CD4-positive, alpha-beta T cell (primary cell): ENCODE measurements at regions not wholly inside any gene's neighbourhood (a gene's known extent, or its start where the extent isn't known, plus 50 kb on each side); places are given as distances from the start of the nearest gene placed in this dataset.

Experiments used
- ATAC-seq: fragments of 200-7000 bp; cut with Tn5 transposase; one replicate; pipeline ENCODE4 v1.10.0; 2022; ENCODE audit warnings: mild to moderate bottlenecking; ENCODE audit not compliant: poor library complexity
- CTCF ChIA-PET: fragments of 350-600 bp; sonication (Branson Sonifier 250); formaldehyde crosslinking; loops from one replicate; lab custom pipeline; 2021; ENCODE audit warnings: antibody characterized with exemption, inconsistent platforms; lab: Charles Lee
- POLR2A ChIA-PET: fragments of 350-600 bp; sonication (Branson Sonifier 250); formaldehyde crosslinking; loops from one replicate; lab custom pipeline; 2021; ENCODE audit warnings: antibody characterized with exemption, inconsistent platforms; lab: Charles Lee
- DNase-seq, 14 experiments: peaks; one replicate each; pipeline ENCODE4 v3.0.0-alpha.2; 2013 to 2020; ENCODE audit warnings: mixed read lengths in 2 of 14
- H3K27ac ChIP-seq, 2 donors: one replicate each; pipeline versions ENCODE4 v1.5.1 to v1.7.0; 2013; ENCODE audit warnings: low read length in 2 of 2, low read depth in 1 of 2, mild to moderate bottlenecking in 1 of 2
- H3K27me3 ChIP-seq, 2 experiments: 1 replicate in 1 of 2; 2 replicates in 1 of 2; pipeline versions ENCODE4 v1.6.1 to v1.7.0; 2013; ENCODE audit warnings: low read length in 2 of 2, control low read depth in 1 of 2, mild to moderate bottlenecking in 1 of 2, moderate library complexity in 1 of 2; ENCODE audit not compliant: insufficient read depth in 2 of 2, control insufficient read depth in 1 of 2
- H3K36me3 ChIP-seq: one replicate; pipeline ENCODE4 v1.6.1; 2013; ENCODE audit warnings: low read length, control low read depth; ENCODE audit not compliant: insufficient read depth
- H3K4me1 ChIP-seq: one replicate; pipeline ENCODE4 v1.6.1; 2013; ENCODE audit warnings: low read length, control low read depth; ENCODE audit not compliant: insufficient read depth
- H3K4me3 ChIP-seq: one replicate; pipeline ENCODE4 v1.5.1; 2013; ENCODE audit warnings: mild to moderate bottlenecking, low read length, moderate library complexity
- H3K9me3 ChIP-seq, 2 experiments: 1 replicate in 1 of 2; 2 replicates in 1 of 2; pipeline versions ENCODE4 v1.6.1 to v1.7.0; 2013; ENCODE audit warnings: low read length in 2 of 2, mild to moderate bottlenecking in 2 of 2, control low read depth in 1 of 2, moderate library complexity in 1 of 2; ENCODE audit not compliant: control insufficient read depth in 1 of 2, insufficient read depth in 1 of 2
- H3K27ac Mint-ChIP-seq: one replicate; pipeline ENCODE4 v1.8.0; 2020; ENCODE audit warnings: mixed read lengths
- H3K27me3 Mint-ChIP-seq: one replicate; pipeline ENCODE4 v1.8.0; 2021; ENCODE audit warnings: mixed read lengths
- H3K36me3 Mint-ChIP-seq: one replicate; pipeline ENCODE4 v1.8.0; 2021; ENCODE audit warnings: low read depth, mixed read lengths
- H3K4me1 Mint-ChIP-seq: one replicate; pipeline ENCODE4 v1.8.0; 2021; ENCODE audit warnings: low read depth, mixed read lengths
- H3K4me3 Mint-ChIP-seq: one replicate; pipeline ENCODE4 v1.8.0; 2020; ENCODE audit warnings: mild to moderate bottlenecking, mixed read lengths
- H3K9me3 Mint-ChIP-seq: one replicate; pipeline ENCODE4 v1.8.0; 2020; ENCODE audit warnings: mixed read lengths
- intact Hi-C, 2 experiments: fragments of 100-400 bp; cut with DNase I in 1 of 2; cut with micrococcal nuclease in 1 of 2; formaldehyde crosslinking; loops; one replicate each; pipeline versions ENCODE4 v1.15.1 to v1.9.0; 2023 to 2025; cut with DNase I, micrococcal nuclease
- TF ChIP-seq, protein P1 (sequence below): fragments of 200-600 bp; IDR thresholded peaks from one replicate; pipeline ENCODE4 v1.8.0; 2022; ENCODE audit warnings: antibody characterized with exemption, mild to moderate bottlenecking

DNA sequence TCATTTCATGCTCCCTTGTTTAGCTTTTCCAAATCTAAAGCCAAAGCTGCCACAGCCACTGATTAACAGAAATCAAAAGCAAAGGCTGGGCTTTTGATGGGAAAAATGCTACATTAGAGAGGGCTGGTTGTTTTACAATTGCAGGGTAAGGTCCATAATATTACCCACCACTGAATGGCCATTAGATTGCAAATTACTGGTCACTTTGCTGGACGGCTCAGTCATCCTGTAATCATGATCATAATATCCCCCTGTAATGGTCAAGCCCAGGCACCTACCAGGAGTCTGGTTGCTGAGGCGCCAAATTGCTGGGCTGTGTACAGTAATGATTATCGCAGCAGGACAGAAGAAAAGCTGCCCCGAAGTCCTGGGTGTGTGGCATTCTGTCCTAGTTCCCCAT lies 286.5 kb downstream of the ZSWIM6 start:
- no peak overlapping the region for H3K27ac ChIP-seq
- H3K27me3 Mint-ChIP-seq = peaks cover 29% of the 10 kb centered on the region
- no peak overlapping the region for H3K4me3 Mint-ChIP-seq
- TF ChIP-seq, protein P1, sequence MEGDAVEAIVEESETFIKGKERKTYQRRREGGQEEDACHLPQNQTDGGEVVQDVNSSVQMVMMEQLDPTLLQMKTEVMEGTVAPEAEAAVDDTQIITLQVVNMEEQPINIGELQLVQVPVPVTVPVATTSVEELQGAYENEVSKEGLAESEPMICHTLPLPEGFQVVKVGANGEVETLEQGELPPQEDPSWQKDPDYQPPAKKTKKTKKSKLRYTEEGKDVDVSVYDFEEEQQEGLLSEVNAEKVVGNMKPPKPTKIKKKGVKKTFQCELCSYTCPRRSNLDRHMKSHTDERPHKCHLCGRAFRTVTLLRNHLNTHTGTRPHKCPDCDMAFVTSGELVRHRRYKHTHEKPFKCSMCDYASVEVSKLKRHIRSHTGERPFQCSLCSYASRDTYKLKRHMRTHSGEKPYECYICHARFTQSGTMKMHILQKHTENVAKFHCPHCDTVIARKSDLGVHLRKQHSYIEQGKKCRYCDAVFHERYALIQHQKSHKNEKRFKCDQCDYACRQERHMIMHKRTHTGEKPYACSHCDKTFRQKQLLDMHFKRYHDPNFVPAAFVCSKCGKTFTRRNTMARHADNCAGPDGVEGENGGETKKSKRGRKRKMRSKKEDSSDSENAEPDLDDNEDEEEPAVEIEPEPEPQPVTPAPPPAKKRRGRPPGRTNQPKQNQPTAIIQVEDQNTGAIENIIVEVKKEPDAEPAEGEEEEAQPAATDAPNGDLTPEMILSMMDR = no peak
- ATAC-seq (no peak), DNase-seq (no peak)
- intact Hi-C loops = no loop called here
- H3K27ac Mint-ChIP-seq = no peak overlapping the region
- no peaks in the 10 kb centered on the region for H3K4me1 Mint-ChIP-seq
- H3K27me3 ChIP-seq = peaks cover 6 to 7% of the 10 kb centered on the region in 2 experiments
- H3K4me1 ChIP-seq = no peaks in the 10 kb centered on the region
- H3K9me3 Mint-ChIP-seq = no peaks in the 10 kb centered on the region
- ChIA-PET POLR2A (no interaction called here), CTCF (no interaction called here)
- no peaks in the 10 kb centered on the region for H3K9me3 ChIP-seq
- H3K36me3 ChIP-seq = no peaks in the 10 kb centered on the region
- H3K36me3 Mint-ChIP-seq = no peaks in the 10 kb centered on the region
- H3K4me3 ChIP-seq = no peak overlapping the region

DNA sequence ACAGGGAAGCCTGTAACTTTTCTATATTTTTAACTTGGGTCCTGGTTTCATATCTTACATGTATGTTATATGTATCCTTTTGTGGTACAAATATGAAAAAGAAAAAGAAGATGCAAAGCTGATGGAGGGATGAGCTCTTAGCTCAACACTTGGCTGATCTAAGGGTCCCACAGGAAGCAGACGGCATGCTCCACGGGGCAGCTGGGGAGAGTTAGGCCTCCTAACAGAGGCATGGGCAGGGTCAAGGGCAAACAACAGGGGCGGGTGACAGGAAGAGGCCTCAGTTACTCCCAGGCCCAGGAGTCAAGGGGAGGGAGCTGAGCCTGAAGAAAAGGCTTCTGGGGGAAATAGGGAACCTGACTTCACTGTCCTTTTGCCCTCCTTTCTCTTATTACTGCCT lies 287.2 kb downstream of the ZSWIM6 start:
- TF ChIP-seq, protein P1 = no peak
- Mint-ChIP-seq H3K36me3 (no peaks in the 10 kb centered on the region), H3K4me3 (no peak overlapping the region), H3K27ac (no peak overlapping the region), H3K27me3 (peaks cover 36% of the 10 kb centered on the region), H3K9me3 (no peaks in the 10 kb centered on the region), H3K4me1 (no peaks in the 10 kb centered on the region)
- peaks cover 4 to 6% of the 10 kb centered on the region in 2 experiments for H3K27me3 ChIP-seq
- H3K9me3 ChIP-seq = no peaks in the 10 kb centered on the region
- ATAC-seq = no peak
- H3K4me3 ChIP-seq = no peak overlapping the region
- no peak overlapping the region for H3K27ac ChIP-seq
- ChIA-PET POLR2A (no interaction called here), CTCF (no interaction called here)
- intact Hi-C loops = no loop called here
- no peaks in the 10 kb centered on the region for H3K4me1 ChIP-seq
- no peaks in the 10 kb centered on the region for H3K36me3 ChIP-seq
- DNase-seq = no peak

DNA sequence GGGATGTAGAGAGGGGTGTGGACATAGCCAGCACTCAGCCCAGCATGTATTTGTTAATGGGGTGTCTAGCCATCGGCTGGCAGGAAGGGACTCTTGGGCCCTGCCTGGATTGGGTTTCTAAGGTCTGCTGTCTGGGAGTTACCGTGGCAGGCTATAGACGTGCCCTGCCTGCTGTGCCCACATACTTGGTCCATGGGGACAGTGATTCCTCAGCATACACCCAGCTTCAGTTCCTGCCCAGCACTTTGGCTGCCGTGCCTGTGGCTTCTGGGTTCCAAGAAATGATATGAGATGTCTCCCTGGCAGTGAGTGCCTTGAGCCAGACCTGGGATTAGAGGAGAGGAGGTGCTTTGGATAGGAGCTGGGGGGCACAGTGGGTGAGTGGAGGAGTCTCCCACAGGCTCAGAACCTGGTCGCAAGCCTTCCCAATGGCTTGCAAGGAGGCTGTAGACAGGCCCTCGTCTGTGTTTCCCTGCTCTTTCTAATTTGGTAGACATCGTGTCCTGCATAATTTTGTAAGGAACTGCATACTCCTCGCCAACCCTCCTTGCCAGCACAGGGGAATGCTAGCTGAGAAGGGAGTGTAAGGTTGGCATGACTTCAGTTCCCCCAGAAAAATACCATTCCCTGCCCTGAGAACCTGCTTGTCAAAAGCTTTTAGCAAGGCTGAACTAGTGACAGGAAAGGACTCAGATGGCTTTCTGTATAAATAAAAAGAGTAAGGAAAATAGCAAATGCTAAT lies 287.9 kb downstream of the ZSWIM6 start:
- Mint-ChIP-seq H3K9me3 (no peaks in the 10 kb centered on the region), H3K27ac (no peak overlapping the region), H3K27me3 (peaks cover 43% of the 10 kb centered on the region), H3K4me3 (no peak overlapping the region), H3K36me3 (no peaks in the 10 kb centered on the region), H3K4me1 (peaks cover 1% of the 10 kb centered on the region)
- ChIA-PET POLR2A (no interaction called here), CTCF (no interaction called here)
- H3K27me3 ChIP-seq = peaks cover 7 to 8% of the 10 kb centered on the region in 2 experiments
- H3K9me3 ChIP-seq = no peaks in the 10 kb centered on the region
- TF ChIP-seq, protein P1 = no peak
- ATAC-seq (no peak), DNase-seq (no peak)
- no peak overlapping the region for H3K27ac ChIP-seq
- H3K4me1 ChIP-seq = no peaks in the 10 kb centered on the region
- H3K36me3 ChIP-seq = no peaks in the 10 kb centered on the region
- H3K4me3 ChIP-seq = no peak overlapping the region
- intact Hi-C loops = no loop called here
